ENCODE measurements at regions not wholly inside any gene's neighbourhood (a gene's known extent, or its start where the extent isn't known, plus 50 kb on each side); places are given as distances from the start of the nearest gene placed in this dataset. TPM values are rescaled to one million over a fixed set of nuclear protein-coding genes. Genes with fewer than 3 reads are reported as not detected.

- H3K36me3 ChIP-seq (replicated peaks in 1 of 2; ENCODE audit: control insufficient read depth in 2 of 2, insufficient read depth in 2 of 2, low read length in 2 of 2): no peaks in the 10 kb centered on the region
- H2BK12ac ChIP-seq (ENCODE audit: low read length): no peak overlapping the region
- H3K9ac ChIP-seq (ENCODE audit: low read depth, low read length, poor library complexity): no peak overlapping the region
- no peak overlapping the region for H2BK120ac ChIP-seq (ENCODE audit: low read depth, low read length)
- no peak overlapping the region for H3K18ac ChIP-seq (ENCODE audit: low read length)
- H4K91ac ChIP-seq (ENCODE audit: low read depth, low read length, poor library complexity): no peak overlapping the region
- no peak overlapping the region for H3K4me3 ChIP-seq (ENCODE audit: low read length in 2 of 2)
- no peaks in the 10 kb centered on the region for H3K79me1 ChIP-seq (ENCODE audit: low read depth, low read length)
- H3K4me1 ChIP-seq (ENCODE audit: control insufficient read depth in 2 of 2, insufficient read depth in 1 of 2, low read depth in 1 of 2, low read length in 2 of 2): no peaks in the 10 kb centered on the region
- H2BK15ac ChIP-seq (ENCODE audit: low read length): no peak overlapping the region
- no peak overlapping the region for H3K23ac ChIP-seq (ENCODE audit: low read depth, low read length, poor library complexity)
- no peak overlapping the region for H3K27ac ChIP-seq (replicated peaks; ENCODE audit: low read length)
- no peaks in the 10 kb centered on the region for H3K27me3 ChIP-seq (ENCODE audit: control insufficient read depth in 3 of 3, insufficient read depth in 3 of 3, low read depth in 1 of 3, low read length in 3 of 3)
- H3K4ac ChIP-seq (ENCODE audit: low read length): no peak overlapping the region
- H3K9me3 ChIP-seq (replicated peaks in 1 of 2; ENCODE audit: control insufficient read depth in 2 of 2, insufficient read depth in 1 of 2, low read depth in 1 of 2, low read length in 2 of 2): no peaks in the 10 kb centered on the region
- no peak overlapping the region for H3K14ac ChIP-seq (ENCODE audit: low read length)
- no peak for DNase-seq (ENCODE audit: low spot score)
- H4K8ac ChIP-seq (ENCODE audit: low read depth, low read length): no peak overlapping the region
- H3K4me2 ChIP-seq (ENCODE audit: insufficient read depth, low read length, poor library complexity, severe bottlenecking): no peak overlapping the region
- no peak overlapping the region for H2AFZ ChIP-seq (ENCODE audit: low read length)
- no CpG with 5 or more reads among the region's 1 CpG for WGBS, 2 donors (ENCODE audit: extremely low coverage in 2 of 2, insufficient read length in 2 of 2, insufficient replicate concordance in 1 of 2)
- no peak overlapping the region for H2AK5ac ChIP-seq (ENCODE audit: low read depth, low read length)
- no peak overlapping the region for H2BK5ac ChIP-seq (ENCODE audit: low read length)
Observed at GRCh38 chr18:42675810-42676209, 439.7 kb downstream of the RIT2 start.

DNA sequence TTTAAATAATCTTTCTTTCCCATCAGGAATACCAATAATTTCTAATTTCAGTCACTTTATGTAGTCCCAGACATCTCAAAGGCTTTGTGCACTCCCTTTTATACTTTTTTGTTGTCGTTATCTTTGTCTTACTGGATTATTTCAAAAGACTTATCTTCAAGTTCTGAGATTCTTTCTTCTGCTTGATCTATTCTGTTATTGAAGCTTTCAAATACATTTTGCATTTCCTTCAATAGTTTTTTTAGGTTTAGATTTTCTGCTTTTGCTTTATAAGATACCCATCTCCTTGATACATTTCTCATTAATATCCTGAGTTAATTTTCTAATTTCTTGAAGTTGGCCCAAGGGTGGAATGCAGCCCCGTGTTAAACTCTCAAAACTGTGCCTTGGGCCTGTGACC, 432.4 kb downstream of the RIT2 start:
- Histone ChIP-seq H3K79me1 (ENCODE audit: low read depth, low read length) (no peaks in the 10 kb centered on the region), H2BK5ac (ENCODE audit: low read length) (no peak overlapping the region), H2AK5ac (ENCODE audit: low read depth, low read length) (no peak overlapping the region), H3K14ac (ENCODE audit: low read length) (no peak overlapping the region), H3K27me3 (ENCODE audit: control insufficient read depth in 3 of 3, insufficient read depth in 3 of 3, low read depth in 1 of 3, low read length in 3 of 3) (no peaks in the 10 kb centered on the region), H3K4me2 (ENCODE audit: insufficient read depth, low read length, poor library complexity, severe bottlenecking) (no peak overlapping the region), H3K9me3 (replicated peaks in 1 of 2; ENCODE audit: control insufficient read depth in 2 of 2, insufficient read depth in 1 of 2, low read depth in 1 of 2, low read length in 2 of 2) (peaks cover 1 to 8% of the 10 kb centered on the region in 2 donors), H3K23ac (ENCODE audit: low read depth, low read length, poor library complexity) (no peak overlapping the region), H2BK15ac (ENCODE audit: low read length) (no peak overlapping the region), H3K9ac (ENCODE audit: low read depth, low read length, poor library complexity) (no peak overlapping the region), H4K8ac (ENCODE audit: low read depth, low read length) (no peak overlapping the region), H3K36me3 (replicated peaks in 1 of 2; ENCODE audit: control insufficient read depth in 2 of 2, insufficient read depth in 2 of 2, low read length in 2 of 2) (no peaks in the 10 kb centered on the region), H3K27ac (replicated peaks; ENCODE audit: low read length) (no peak overlapping the region), H4K91ac (ENCODE audit: low read depth, low read length, poor library complexity) (no peak overlapping the region), H3K4ac (ENCODE audit: low read length) (no peak overlapping the region), H3K18ac (ENCODE audit: low read length) (no peak overlapping the region), H3K4me1 (ENCODE audit: control insufficient read depth in 2 of 2, insufficient read depth in 1 of 2, low read depth in 1 of 2, low read length in 2 of 2) (no peaks in the 10 kb centered on the region), H2BK12ac (ENCODE audit: low read length) (no peak overlapping the region), H2AFZ (ENCODE audit: low read length) (no peak overlapping the region), H2BK120ac (ENCODE audit: low read depth, low read length) (no peak overlapping the region), H3K4me3 (ENCODE audit: low read length in 2 of 2) (no peak overlapping the region)
- no CpG with 5 or more reads among the region's 2 CpGs for WGBS, 2 donors (ENCODE audit: extremely low coverage in 2 of 2, insufficient read length in 2 of 2, insufficient replicate concordance in 1 of 2)
- DNase-seq (ENCODE audit: low spot score): no peak

DNA sequence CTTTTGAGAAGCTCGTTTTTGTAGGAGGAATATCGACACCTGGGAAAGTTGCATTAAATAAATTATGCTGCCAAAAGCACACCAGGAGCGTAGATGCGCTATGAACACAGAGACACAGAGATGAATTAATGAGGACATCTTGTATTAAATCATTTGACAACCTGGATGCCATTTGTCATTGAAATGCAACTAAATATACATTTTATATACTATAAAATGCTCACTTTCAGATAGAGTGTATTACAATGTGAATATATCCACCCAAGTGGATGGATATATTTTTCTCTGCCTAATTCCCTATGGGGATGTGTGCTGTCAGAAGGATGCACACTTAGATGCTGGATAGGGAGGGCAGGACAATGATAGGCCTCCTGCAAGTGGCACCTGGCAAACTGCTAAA, 426.2 kb downstream of the RIT2 start:
- Histone ChIP-seq H2AFZ (ENCODE audit: low read length) (no peak overlapping the region), H3K27me3 (ENCODE audit: control insufficient read depth in 3 of 3, insufficient read depth in 3 of 3, low read depth in 1 of 3, low read length in 3 of 3) (no peaks in the 10 kb centered on the region), H2BK12ac (ENCODE audit: low read length) (no peak overlapping the region), H3K4me2 (ENCODE audit: insufficient read depth, low read length, poor library complexity, severe bottlenecking) (no peak overlapping the region), H3K23ac (ENCODE audit: low read depth, low read length, poor library complexity) (no peak overlapping the region), H2BK5ac (ENCODE audit: low read length) (no peak overlapping the region), H3K14ac (ENCODE audit: low read length) (no peak overlapping the region), H3K9ac (ENCODE audit: low read depth, low read length, poor library complexity) (no peak overlapping the region), H3K4me3 (ENCODE audit: low read length in 2 of 2) (no peak overlapping the region), H2AK5ac (ENCODE audit: low read depth, low read length) (no peak overlapping the region), H3K4ac (ENCODE audit: low read length) (no peak overlapping the region), H3K27ac (replicated peaks; ENCODE audit: low read length) (no peak overlapping the region), H3K9me3 (replicated peaks in 1 of 2; ENCODE audit: control insufficient read depth in 2 of 2, insufficient read depth in 1 of 2, low read depth in 1 of 2, low read length in 2 of 2) (no peaks in the 10 kb centered on the region), H2BK15ac (ENCODE audit: low read length) (no peak overlapping the region), H2BK120ac (ENCODE audit: low read depth, low read length) (no peak overlapping the region), H3K36me3 (replicated peaks in 1 of 2; ENCODE audit: control insufficient read depth in 2 of 2, insufficient read depth in 2 of 2, low read length in 2 of 2) (no peaks in the 10 kb centered on the region), H4K8ac (ENCODE audit: low read depth, low read length) (no peak overlapping the region), H3K79me1 (ENCODE audit: low read depth, low read length) (no peaks in the 10 kb centered on the region), H4K91ac (ENCODE audit: low read depth, low read length, poor library complexity) (no peak overlapping the region), H3K18ac (ENCODE audit: low read length) (no peak overlapping the region), H3K4me1 (ENCODE audit: control insufficient read depth in 2 of 2, insufficient read depth in 1 of 2, low read depth in 1 of 2, low read length in 2 of 2) (no peaks in the 10 kb centered on the region)
- WGBS, 2 donors (ENCODE audit: extremely low coverage in 2 of 2, insufficient read length in 2 of 2, insufficient replicate concordance in 1 of 2): no CpG with 5 or more reads among the region's 4 CpGs
- DNase-seq (ENCODE audit: low spot score): no peak

Small RNA genes in the stretch of these regions (small RNA-seq; reads per million reads assigned to genes)
- gene RNA5SP454 (ENCODE audit: insufficient read depth): not detected

Data from neuronal stem cell (in vitro differentiated cells).